ENCODE measurements at regions not wholly inside any gene's neighbourhood (a gene's known extent, or its start where the extent isn't known, plus 50 kb on each side); places are given as distances from the start of the nearest gene placed in this dataset.
"Not testable (repeated sequence)": the region's sequence is repeated elsewhere in the genome, so short reads cannot be mapped to it uniquely, and the experiment has no call there.

DNA sequence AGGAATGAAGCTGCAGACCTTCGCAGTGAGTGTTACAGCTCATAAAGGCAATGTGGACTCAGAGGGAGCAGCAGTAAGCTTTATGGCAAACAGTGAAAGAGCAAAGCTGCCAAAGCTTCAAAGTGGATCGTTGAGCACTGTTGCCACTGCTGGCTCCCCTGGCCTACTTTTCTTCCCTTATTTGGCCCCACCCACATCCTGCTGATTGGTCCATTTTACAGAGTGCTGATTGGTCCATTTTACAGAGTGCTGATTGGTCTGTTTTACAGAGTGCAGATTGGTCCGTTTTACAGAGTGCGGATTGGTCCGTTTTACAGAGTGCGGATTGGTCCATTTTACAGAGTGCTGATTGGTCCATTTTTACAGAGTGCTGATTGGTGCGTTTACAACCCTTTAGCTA lies 451.9 kb upstream of the NFE2L3 start:
- not testable (repeated sequence) for H2AFZ ChIP-seq (ENCODE audit: low read length); H4K20me1 ChIP-seq (ENCODE audit: insufficient read depth, low read depth, low read length); H3K27ac ChIP-seq (ENCODE audit: low read length); H3K4me2 ChIP-seq (ENCODE audit: low read depth, low read length, poor library complexity, severe bottlenecking); H3K36me3 ChIP-seq (ENCODE audit: insufficient read depth, low read length); H3K9ac ChIP-seq (ENCODE audit: low read length); H3K79me2 ChIP-seq (ENCODE audit: low read length); H3K4me3 ChIP-seq (ENCODE audit: low read length); H3K9me2 ChIP-seq (replicated peaks; ENCODE audit: insufficient read depth, low read length); H3K9me3 ChIP-seq (ENCODE audit: low read length); H3K27me3 ChIP-seq (ENCODE audit: low read length); H3K4me1 ChIP-seq (ENCODE audit: low read length)
- peak; percentile 44 for DNase-seq

DNA sequence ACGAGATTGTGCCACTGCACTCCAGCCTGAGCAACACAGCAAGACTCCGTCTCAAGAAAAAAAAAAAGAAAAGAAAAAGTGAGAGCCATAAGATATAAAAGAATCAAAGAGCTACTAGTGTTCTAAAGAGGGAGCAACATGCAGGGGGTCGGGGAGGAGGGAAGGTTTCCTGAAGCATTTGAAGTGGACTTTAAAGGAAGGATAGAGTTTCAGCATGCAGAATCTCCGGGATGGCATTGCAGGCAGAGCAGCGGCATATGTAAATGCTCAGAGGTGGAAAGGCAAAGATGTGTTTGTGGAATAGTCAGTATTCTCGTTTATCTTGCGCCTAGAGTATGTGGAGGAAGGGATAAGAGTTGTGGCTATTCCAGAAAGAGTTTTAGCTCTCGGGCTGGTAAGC lies 447.6 kb upstream of the NFE2L3 start:
- H3K9me2 ChIP-seq (replicated peaks; ENCODE audit: insufficient read depth, low read length), result no peaks in the 10 kb centered on the region
- no peak overlapping the region for H2AFZ ChIP-seq (ENCODE audit: low read length)
- H3K9me3 ChIP-seq (ENCODE audit: low read length), result no peaks in the 10 kb centered on the region
- no peak overlapping the region for H3K9ac ChIP-seq (ENCODE audit: low read length)
- H3K36me3 ChIP-seq (ENCODE audit: insufficient read depth, low read length), result no peaks in the 10 kb centered on the region
- no peaks in the 10 kb centered on the region; the same call in 1 of the 2 replicates for H3K27me3 ChIP-seq (ENCODE audit: low read length)
- H3K4me1 ChIP-seq (ENCODE audit: low read length), result no peaks in the 10 kb centered on the region
- no peak for DNase-seq
- H4K20me1 ChIP-seq (ENCODE audit: insufficient read depth, low read depth, low read length), result no peaks in the 10 kb centered on the region
- H3K27ac ChIP-seq (ENCODE audit: low read length), result no peak overlapping the region
- H3K79me2 ChIP-seq (ENCODE audit: low read length), result no peaks in the 10 kb centered on the region
- no peak overlapping the region for H3K4me3 ChIP-seq (ENCODE audit: low read length)
- no peak overlapping the region for H3K4me2 ChIP-seq (ENCODE audit: low read depth, low read length, poor library complexity, severe bottlenecking)

DNA sequence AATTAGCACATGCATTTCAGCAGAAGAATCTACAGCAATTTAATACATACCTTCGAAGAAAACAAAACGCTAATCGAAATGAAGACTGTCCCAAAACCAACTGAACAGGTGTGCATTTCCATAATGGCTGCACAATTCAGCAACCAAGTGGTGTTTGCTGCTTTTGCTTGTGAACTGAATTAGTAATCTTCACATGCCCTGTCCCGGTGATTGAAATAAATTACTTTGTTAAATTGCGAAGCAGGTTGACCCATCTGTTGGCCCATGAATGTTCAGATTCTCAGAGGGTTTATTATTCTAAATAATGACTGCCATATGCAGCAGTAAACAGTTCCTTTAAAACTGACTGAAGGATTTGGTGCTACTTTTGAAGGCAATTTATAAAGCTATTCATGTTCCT lies 445.2 kb upstream of the NFE2L3 start:
- Histone ChIP-seq H3K36me3 (ENCODE audit: insufficient read depth, low read length) (no peaks in the 10 kb centered on the region), H4K20me1 (ENCODE audit: insufficient read depth, low read depth, low read length) (no peaks in the 10 kb centered on the region), H3K4me2 (ENCODE audit: low read depth, low read length, poor library complexity, severe bottlenecking) (no peak overlapping the region), H3K27me3 (ENCODE audit: low read length) (no peaks in the 10 kb centered on the region; the same call in 1 of the 2 replicates), H2AFZ (ENCODE audit: low read length) (no peak overlapping the region), H3K9ac (ENCODE audit: low read length) (no peak overlapping the region), H3K79me2 (ENCODE audit: low read length) (no peaks in the 10 kb centered on the region), H3K4me3 (ENCODE audit: low read length) (no peak overlapping the region), H3K27ac (ENCODE audit: low read length) (no peak overlapping the region), H3K9me2 (replicated peaks; ENCODE audit: insufficient read depth, low read length) (no peaks in the 10 kb centered on the region), H3K4me1 (ENCODE audit: low read length) (no peaks in the 10 kb centered on the region), H3K9me3 (ENCODE audit: low read length) (no peaks in the 10 kb centered on the region)
- DNase-seq, result no peak

DNA sequence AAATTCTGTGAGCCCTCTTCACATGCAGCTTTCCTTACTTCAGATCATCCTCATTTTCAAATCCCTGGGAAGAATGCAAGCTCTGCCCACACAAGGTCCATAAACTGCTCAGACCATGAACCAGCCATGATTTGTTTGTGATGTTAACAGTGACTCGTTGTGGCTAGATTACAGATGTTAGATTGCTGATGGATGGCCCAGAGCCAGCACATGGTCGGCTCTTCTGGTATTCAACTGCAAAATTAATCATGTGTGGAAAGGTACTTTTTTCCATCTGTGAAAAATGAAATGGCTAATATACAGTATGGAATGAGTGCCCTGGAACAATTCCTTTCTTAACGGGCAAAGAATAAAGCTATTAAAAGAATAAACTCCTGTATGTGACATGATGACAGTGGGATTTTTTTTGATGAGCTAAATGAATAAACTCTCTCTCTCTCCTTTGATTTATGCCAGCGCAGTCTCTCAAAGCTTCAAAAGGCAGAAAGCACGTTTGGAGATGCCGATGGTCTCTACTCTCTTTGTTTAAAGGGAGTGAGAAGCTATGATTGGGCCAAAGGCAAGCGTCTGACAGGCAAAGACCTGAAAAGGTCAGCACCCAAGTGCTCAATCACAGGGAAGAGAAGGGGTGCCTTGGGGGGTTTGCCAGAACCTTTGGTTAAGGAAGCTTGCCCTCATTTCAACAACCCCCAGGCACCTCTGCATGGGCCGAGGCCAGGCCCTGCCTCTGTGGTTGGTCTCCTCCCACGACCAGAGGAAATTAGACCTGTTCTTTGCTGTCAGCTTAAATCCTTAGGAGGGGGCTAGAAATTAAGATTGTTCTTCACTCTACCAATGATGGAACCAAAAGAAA lies 444.0 kb upstream of the NFE2L3 start:
- Histone ChIP-seq H3K79me2 (ENCODE audit: low read length) (no peaks in the 10 kb centered on the region), H3K27me3 (ENCODE audit: low read length) (no peaks in the 10 kb centered on the region; the same call in 1 of the 2 replicates), H3K4me2 (ENCODE audit: low read depth, low read length, poor library complexity, severe bottlenecking) (no peak overlapping the region), H3K9me2 (replicated peaks; ENCODE audit: insufficient read depth, low read length) (no peaks in the 10 kb centered on the region), H3K27ac (ENCODE audit: low read length) (no peak overlapping the region), H4K20me1 (ENCODE audit: insufficient read depth, low read depth, low read length) (no peaks in the 10 kb centered on the region), H3K4me1 (ENCODE audit: low read length) (no peaks in the 10 kb centered on the region), H3K9ac (ENCODE audit: low read length) (no peak overlapping the region), H3K9me3 (ENCODE audit: low read length) (no peaks in the 10 kb centered on the region), H2AFZ (ENCODE audit: low read length) (no peak overlapping the region), H3K36me3 (ENCODE audit: insufficient read depth, low read length) (no peaks in the 10 kb centered on the region), H3K4me3 (ENCODE audit: low read length) (no peak overlapping the region)
- DNase-seq, result peak; percentile 21

DNA sequence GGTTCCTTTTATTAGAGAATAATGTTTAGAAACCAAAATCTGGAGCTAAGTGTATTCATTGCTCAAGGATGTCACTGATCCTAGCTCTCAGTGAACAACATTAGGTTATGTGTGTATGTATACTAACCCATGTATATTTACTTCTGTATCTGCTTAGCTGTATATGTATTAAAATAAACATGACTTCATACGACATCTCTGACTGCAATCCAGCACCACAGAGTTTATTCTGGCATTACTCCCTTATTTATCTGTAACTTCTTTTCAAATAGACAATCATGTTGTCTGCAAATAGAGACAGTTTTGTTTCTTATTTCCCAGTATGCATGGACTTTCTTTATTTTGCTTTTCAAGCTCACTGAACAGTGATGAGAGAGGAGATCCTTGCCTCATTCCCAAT lies 441.0 kb upstream of the NFE2L3 start:
- H3K4me2 ChIP-seq (ENCODE audit: low read depth, low read length, poor library complexity, severe bottlenecking), result no peak overlapping the region
- H3K4me3 ChIP-seq (ENCODE audit: low read length), result no peak overlapping the region
- peak; percentile 26 for DNase-seq
- no peaks in the 10 kb centered on the region for H3K9me2 ChIP-seq (replicated peaks; ENCODE audit: insufficient read depth, low read length)
- H3K9ac ChIP-seq (ENCODE audit: low read length), result no peak overlapping the region
- no peak overlapping the region for H3K27ac ChIP-seq (ENCODE audit: low read length)
- H3K36me3 ChIP-seq (ENCODE audit: insufficient read depth, low read length), result no peaks in the 10 kb centered on the region
- no peaks in the 10 kb centered on the region for H4K20me1 ChIP-seq (ENCODE audit: insufficient read depth, low read depth, low read length)
- no peaks in the 10 kb centered on the region for H3K4me1 ChIP-seq (ENCODE audit: low read length)
- no peaks in the 10 kb centered on the region for H3K79me2 ChIP-seq (ENCODE audit: low read length)
- no peaks in the 10 kb centered on the region; the same call in 1 of the 2 replicates for H3K27me3 ChIP-seq (ENCODE audit: low read length)
- no peak overlapping the region for H2AFZ ChIP-seq (ENCODE audit: low read length)
- no peaks in the 10 kb centered on the region for H3K9me3 ChIP-seq (ENCODE audit: low read length)

DNA sequence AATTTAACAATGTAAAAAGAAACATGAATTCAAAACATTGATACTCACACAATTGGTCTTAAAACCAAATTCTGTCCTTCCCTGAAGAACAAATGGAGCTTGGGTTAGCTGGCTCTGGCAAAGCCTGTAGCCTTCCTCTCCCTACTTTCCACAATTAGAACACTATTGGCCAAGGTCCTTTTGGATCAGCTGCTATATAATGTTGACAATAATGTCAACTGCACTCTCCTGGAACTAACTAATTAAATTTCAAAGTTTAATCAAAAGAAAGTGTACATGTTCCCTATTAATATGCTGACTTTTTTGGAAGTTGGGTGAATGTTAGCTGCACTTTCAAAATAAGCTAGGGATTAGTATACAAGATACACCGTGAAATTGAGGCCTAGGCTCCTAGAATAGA lies 440.1 kb upstream of the NFE2L3 start:
- no peak overlapping the region for H2AFZ ChIP-seq (ENCODE audit: low read length)

DNA sequence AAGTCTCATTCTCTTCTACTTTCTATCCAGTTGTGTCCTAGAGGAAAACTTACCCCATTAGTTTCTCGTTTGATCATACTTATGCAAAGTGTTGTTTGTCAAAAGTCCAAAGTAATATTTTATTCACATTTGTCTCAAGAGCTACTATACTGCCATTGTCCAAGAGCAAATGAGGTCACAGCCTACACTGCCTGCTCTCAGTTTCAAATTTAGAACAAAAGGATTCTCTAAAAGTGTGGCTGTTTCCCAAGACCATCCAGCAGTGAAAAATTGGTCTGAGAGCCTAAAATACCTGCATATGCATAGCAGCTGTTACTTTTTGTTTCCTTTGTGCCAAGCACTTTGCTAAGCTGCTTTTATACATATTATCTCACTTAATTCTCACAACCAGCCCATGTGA lies 439.5 kb upstream of the NFE2L3 start:
- Histone ChIP-seq H4K20me1 (ENCODE audit: insufficient read depth, low read depth, low read length) (no peaks in the 10 kb centered on the region), H3K27ac (ENCODE audit: low read length) (no peak overlapping the region), H3K4me3 (ENCODE audit: low read length) (no peak overlapping the region), H3K27me3 (ENCODE audit: low read length) (no peaks in the 10 kb centered on the region; the same call in 1 of the 2 replicates), H3K9me2 (replicated peaks; ENCODE audit: insufficient read depth, low read length) (no peaks in the 10 kb centered on the region), H3K79me2 (ENCODE audit: low read length) (no peaks in the 10 kb centered on the region), H3K9ac (ENCODE audit: low read length) (no peak overlapping the region), H3K36me3 (ENCODE audit: insufficient read depth, low read length) (no peaks in the 10 kb centered on the region), H2AFZ (ENCODE audit: low read length) (no peak overlapping the region), H3K9me3 (ENCODE audit: low read length) (no peaks in the 10 kb centered on the region), H3K4me1 (ENCODE audit: low read length) (no peaks in the 10 kb centered on the region), H3K4me2 (ENCODE audit: low read depth, low read length, poor library complexity, severe bottlenecking) (no peak overlapping the region)
- no peak for DNase-seq

More for the DNA sequence above, 440.1 kb upstream of the NFE2L3 start:
- no peaks in the 10 kb centered on the region for H3K9me2 ChIP-seq (replicated peaks; ENCODE audit: insufficient read depth, low read length)
- no peaks in the 10 kb centered on the region; the same call in 1 of the 2 replicates for H3K27me3 ChIP-seq (ENCODE audit: low read length)
- H3K36me3 ChIP-seq (ENCODE audit: insufficient read depth, low read length), result no peaks in the 10 kb centered on the region
- H3K4me1 ChIP-seq (ENCODE audit: low read length), result no peaks in the 10 kb centered on the region
- H3K79me2 ChIP-seq (ENCODE audit: low read length), result no peaks in the 10 kb centered on the region
- no peak overlapping the region for H3K4me3 ChIP-seq (ENCODE audit: low read length)
- H3K4me2 ChIP-seq (ENCODE audit: low read depth, low read length, poor library complexity, severe bottlenecking), result no peak overlapping the region
- H4K20me1 ChIP-seq (ENCODE audit: insufficient read depth, low read depth, low read length), result no peaks in the 10 kb centered on the region
- no peak for DNase-seq
- H3K9ac ChIP-seq (ENCODE audit: low read length), result no peak overlapping the region
- H3K9me3 ChIP-seq (ENCODE audit: low read length), result no peaks in the 10 kb centered on the region
- H3K27ac ChIP-seq (ENCODE audit: low read length), result no peak overlapping the region

DNA sequence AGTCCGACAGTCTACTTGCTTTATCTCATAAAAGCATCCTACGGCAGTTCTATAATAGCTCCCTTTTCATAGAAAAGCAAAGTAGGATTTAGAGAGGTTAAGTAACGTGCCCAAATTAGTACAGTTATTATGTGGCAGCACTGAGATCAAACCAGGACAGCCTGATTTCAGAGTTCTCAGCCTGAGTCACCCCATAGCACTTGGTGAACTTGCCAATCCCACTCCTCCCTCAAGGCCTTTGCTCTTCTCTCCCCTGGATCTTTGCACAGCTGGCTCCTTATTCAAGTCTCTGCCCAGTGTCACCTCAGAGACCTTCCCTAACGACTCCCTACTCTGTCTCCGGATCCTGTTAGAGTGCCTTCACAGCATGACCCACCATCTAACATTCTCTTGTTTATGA lies 438.0 kb upstream of the NFE2L3 start:
- Histone ChIP-seq H3K27ac (ENCODE audit: low read length) (no peak overlapping the region), H3K9me2 (replicated peaks; ENCODE audit: insufficient read depth, low read length) (no peaks in the 10 kb centered on the region), H2AFZ (ENCODE audit: low read length) (no peak overlapping the region), H4K20me1 (ENCODE audit: insufficient read depth, low read depth, low read length) (no peaks in the 10 kb centered on the region), H3K9ac (ENCODE audit: low read length) (no peak overlapping the region), H3K36me3 (ENCODE audit: insufficient read depth, low read length) (no peaks in the 10 kb centered on the region), H3K4me3 (ENCODE audit: low read length) (no peak overlapping the region), H3K4me1 (ENCODE audit: low read length) (no peaks in the 10 kb centered on the region), H3K4me2 (ENCODE audit: low read depth, low read length, poor library complexity, severe bottlenecking) (no peak overlapping the region), H3K79me2 (ENCODE audit: low read length) (no peaks in the 10 kb centered on the region), H3K27me3 (ENCODE audit: low read length) (no peaks in the 10 kb centered on the region), H3K9me3 (ENCODE audit: low read length) (no peaks in the 10 kb centered on the region)
- no peak for DNase-seq
